Activated naive CD4-positive, alpha-beta T cell treated with anti-CD3 and anti-CD28 coated beads for 36 hours (primary cell): ENCODE measurements at regions not wholly inside any gene's neighbourhood (a gene's known extent, or its start where the extent isn't known, plus 50 kb on each side); places are given as distances from the start of the nearest gene placed in this dataset.

ENCODE experiments used
- CTCF ChIA-PET: fragments of 350-600 bp; sonication (Branson Sonifier 250); formaldehyde crosslinking; loops from one replicate; lab custom pipeline; 2021; ENCODE audit warnings: antibody characterized with exemption; lab: Charles Lee
- DNase-seq: peaks from one replicate; pipeline ENCODE4 v3.0.0-alpha.2; 2020
- H3K27ac Mint-ChIP-seq: one replicate; pipeline ENCODE4 v1.8.0; 2021; ENCODE audit warnings: mild to moderate bottlenecking, mixed read lengths
- H3K27me3 Mint-ChIP-seq: one replicate; pipeline ENCODE4 v1.8.0; 2021; ENCODE audit warnings: low read depth, mixed read lengths
- H3K36me3 Mint-ChIP-seq: one replicate; pipeline ENCODE4 v1.8.0; 2021; ENCODE audit warnings: low read depth, mixed read lengths
- H3K4me1 Mint-ChIP-seq: one replicate; pipeline ENCODE4 v1.8.0; 2021; ENCODE audit warnings: low read depth, mixed read lengths
- H3K4me3 Mint-ChIP-seq: one replicate; pipeline ENCODE4 v1.8.0; 2021; ENCODE audit warnings: mild to moderate bottlenecking, moderate library complexity, mixed read lengths
- H3K9me3 Mint-ChIP-seq: one replicate; pipeline ENCODE4 v1.8.0; 2021; ENCODE audit warnings: mixed read lengths
- intact Hi-C: fragments of 100-400 bp; cut with micrococcal nuclease; formaldehyde crosslinking; loops from one replicate; pipeline ENCODE4 v1.15.1; 2023

GRCh38 chr11:17132654-17133053 lies 55.2 kb upstream of the RPS13 start:
- Mint-ChIP-seq H3K27me3 (no peaks in the 10 kb centered on the region), H3K9me3 (no peaks in the 10 kb centered on the region), H3K36me3 (peaks cover 13% of the 10 kb centered on the region), H3K27ac (no peak overlapping the region), H3K4me3 (no peak overlapping the region), H3K4me1 (no peaks in the 10 kb centered on the region)
- intact Hi-C loops, result no loop called here
- CTCF ChIA-PET, result interaction anchor here (1.1 kb wide), 1 partner anchor 55 kb away, joined by 3 read pairs; the partner anchor contains the start of gene RPS13
- no peak for DNase-seq

- Mint-ChIP-seq H3K4me3 (no peak overlapping the region), H3K36me3 (peaks cover 10% of the 10 kb centered on the region), H3K27ac (no peak overlapping the region), H3K4me1 (no peaks in the 10 kb centered on the region), H3K27me3 (no peaks in the 10 kb centered on the region), H3K9me3 (no peaks in the 10 kb centered on the region)
- intact Hi-C loops, result no loop called here
- CTCF ChIA-PET, result interaction anchor here (0.5 to 0.7 kb wide), 2 partner anchors 423 to 661 kb away, joined by 3 read pairs; no protein-coding TSS in a partner anchor
- no peak for DNase-seq
These were observed 51.5 kb upstream of the RPS13 start for GRCh38 chr11:17129003-17129402.
